IMR-90 (cell line): ENCODE measurements at regions not wholly inside any gene's neighbourhood (a gene's known extent, or its start where the extent isn't known, plus 50 kb on each side); places are given as distances from the start of the nearest gene placed in this dataset.

Experiments used
- ATAC-seq: fragments of 200-7000 bp; cut with Tn5 transposase; 2 replicates; pipeline ENCODE4 v1.9.1; 2020; ENCODE audit warnings: low read depth, mild to moderate bottlenecking, moderate library complexity
- BruUV-seq: library from RNA; stranded (reverse); fragments of 400-500 nt; replicated peaks from 2 replicates; lab custom pipeline; 2021; lab: Mats Ljungman, UMichigan
- CTCF ChIA-PET: fragments of 300-600 bp; formaldehyde crosslinking; extraction: SDS; loops from one replicate; lab custom pipeline; 2021; ENCODE audit warnings: antibody characterized with exemption; lab: Yijun Ruan, JAX
- POLR2A ChIA-PET: fragments of 300-600 bp; sonication (Branson Sonifier 250); formaldehyde crosslinking; loops from one replicate; lab custom pipeline; 2022; ENCODE audit warnings: antibody characterized with exemption; ENCODE audit not compliant: unreplicated experiment; lab: Charles Lee
- DNase-seq: peaks from one replicate; pipeline ENCODE4 v3.0.0; 2013
- H2AFZ ChIP-seq: replicated peaks from 2 replicates; pipeline ENCODE3; 2013; ENCODE audit warnings: low read length, mild to moderate bottlenecking; ENCODE audit not compliant: poor library complexity
- H2AK5ac ChIP-seq: 2 replicates; pipeline ENCODE4 v1.6.1; 2013; ENCODE audit warnings: low read depth, low read length, inconsistent platforms
- H2AK9ac ChIP-seq: replicated peaks from 2 replicates; pipeline ENCODE3; 2013; ENCODE audit warnings: mild to moderate bottlenecking, low read depth, low read length, moderate library complexity; ENCODE audit not compliant: poor library complexity
- H2BK120ac ChIP-seq: 2 replicates; pipeline ENCODE4 v1.6.1; 2013; ENCODE audit warnings: low read depth, low read length, inconsistent platforms
- H2BK15ac ChIP-seq: 3 replicates; pipeline ENCODE4 v1.6.1; 2013; ENCODE audit warnings: low read depth, low read length, inconsistent platforms
- H2BK20ac ChIP-seq: 2 replicates; pipeline ENCODE4 v1.6.1; 2013; ENCODE audit warnings: low read depth, mild to moderate bottlenecking, inconsistent platforms, low read length, moderate library complexity
- H2BK5ac ChIP-seq: 2 replicates; pipeline ENCODE4 v1.6.1; 2013; ENCODE audit warnings: mild to moderate bottlenecking, low read depth, low read length, inconsistent platforms; ENCODE audit not compliant: poor library complexity, severe bottlenecking
- H3K14ac ChIP-seq: replicated peaks from 2 replicates; pipeline ENCODE4 v1.6.1; 2013; ENCODE audit warnings: low read depth, low read length, inconsistent platforms
- H3K18ac ChIP-seq: 2 replicates; pipeline ENCODE4 v1.6.1; 2013; ENCODE audit warnings: low read depth, low read length, control low read depth
- H3K23ac ChIP-seq: 2 replicates; pipeline ENCODE4 v1.6.1; 2013; ENCODE audit warnings: low read depth, low read length, inconsistent platforms
- H3K27ac ChIP-seq: 2 replicates; pipeline ENCODE4 v1.5.1; 2013; ENCODE audit warnings: mild to moderate bottlenecking, control low read depth, low read length; ENCODE audit not compliant: insufficient read depth
- H3K27me3 ChIP-seq: 2 replicates; pipeline ENCODE4 v1.6.1; 2013; ENCODE audit warnings: low read length; ENCODE audit not compliant: control insufficient read depth, insufficient read depth
- H3K36me3 ChIP-seq: 2 replicates; pipeline ENCODE4 v1.6.1; 2013; ENCODE audit warnings: low read length, mixed read lengths; ENCODE audit not compliant: control insufficient read depth, insufficient read depth
- H3K4ac ChIP-seq: 2 replicates; pipeline ENCODE4 v1.6.1; 2013; ENCODE audit warnings: low read depth, low read length, inconsistent platforms
- H3K4me1 ChIP-seq: 2 replicates; pipeline ENCODE4 v1.6.1; 2013; ENCODE audit warnings: low read length, mixed read lengths; ENCODE audit not compliant: control insufficient read depth, insufficient read depth
- H3K4me2 ChIP-seq: 2 replicates; pipeline ENCODE4 v1.6.1; 2013; ENCODE audit warnings: low read depth, mild to moderate bottlenecking, control low read depth, low read length, moderate library complexity
- H3K4me3 ChIP-seq: 2 replicates; pipeline ENCODE4 v1.5.1; 2013; ENCODE audit warnings: low read depth, mild to moderate bottlenecking, control low read depth, low read length, moderate library complexity; ENCODE audit not compliant: insufficient read depth
- H3K56ac ChIP-seq: 2 replicates; pipeline ENCODE4 v1.6.1; 2013; ENCODE audit warnings: low read length, inconsistent platforms; ENCODE audit not compliant: insufficient read depth; ENCODE audit errors: extremely low read depth
- H3K79me1 ChIP-seq, 2 experiments: 2 replicates each; pipeline ENCODE4 v1.6.1; 2013; ENCODE audit warnings: low read length in 2 of 2, inconsistent platforms in 1 of 2, low read depth in 1 of 2
- H3K9ac ChIP-seq: 2 replicates; pipeline ENCODE4 v1.6.1; 2013; ENCODE audit warnings: low read depth, low read length, control low read depth
- H3K9me1 ChIP-seq: 2 replicates; pipeline ENCODE4 v1.6.1; 2013; ENCODE audit warnings: low read length, inconsistent platforms; ENCODE audit not compliant: insufficient read depth
- H3K9me3 ChIP-seq: 2 replicates; pipeline ENCODE4 v1.6.1; 2013; ENCODE audit warnings: low read length; ENCODE audit not compliant: control insufficient read depth, insufficient read depth
- H4K20me1 ChIP-seq: 2 replicates; pipeline ENCODE4 v1.6.1; 2013; ENCODE audit warnings: low read length, inconsistent platforms; ENCODE audit not compliant: insufficient read depth
- H4K5ac ChIP-seq: 2 replicates; pipeline ENCODE4 v1.6.1; 2013; ENCODE audit warnings: mild to moderate bottlenecking, low read depth, low read length, control low read depth
- H4K8ac ChIP-seq, 2 experiments: 2 replicates each; pipeline ENCODE4 v1.6.1; 2013; ENCODE audit warnings: low read depth in 2 of 2, low read length in 2 of 2, control low read depth in 1 of 2, inconsistent platforms in 1 of 2
- H4K91ac ChIP-seq: 2 replicates; pipeline ENCODE4 v1.6.1; 2013; ENCODE audit warnings: low read depth, low read length, inconsistent platforms; ENCODE audit not compliant: insufficient read depth
- BHLHE40 ChIP-seq: fragments of 150-350 bp; IDR thresholded peaks from 2 replicates; pipeline ENCODE4 v1.6.1; 2016; ENCODE audit warnings: mild to moderate bottlenecking, low read depth, low read length
- CEBPB ChIP-seq: IDR thresholded peaks from 2 replicates; pipeline ENCODE4 v1.6.1; 2012; ENCODE audit warnings: low read depth, low read length, improper control_type of control experiment
- CHD1 ChIP-seq: IDR thresholded peaks from 2 replicates; pipeline ENCODE4 v1.6.1; 2012; ENCODE audit warnings: low read depth, low read length, improper control_type of control experiment
- FOS ChIP-seq: fragments of 150-350 bp; IDR thresholded peaks from 2 replicates; pipeline ENCODE4 v1.6.1; 2016; ENCODE audit warnings: low read depth, low read length
- MAFK ChIP-seq: IDR thresholded peaks from 2 replicates; pipeline ENCODE4 v1.6.1; 2012; ENCODE audit warnings: low read depth, low read length, improper control_type of control experiment
- MAZ ChIP-seq: IDR thresholded peaks from 2 replicates; pipeline ENCODE4 v1.6.1; 2012; ENCODE audit warnings: low read depth, mild to moderate bottlenecking, low read length, improper control_type of control experiment, moderate library complexity, borderline replicate concordance
- MXI1 ChIP-seq: IDR thresholded peaks from 2 replicates; pipeline ENCODE4 v1.6.1; 2012; ENCODE audit warnings: low read depth, mild to moderate bottlenecking, low read length, moderate library complexity, borderline replicate concordance
- NFE2L2 ChIP-seq: fragments of 150-350 bp; IDR thresholded peaks from 2 replicates; pipeline ENCODE4 v1.6.1; 2016; ENCODE audit warnings: low read depth, mild to moderate bottlenecking, low read length
- POLR2A ChIP-seq: IDR thresholded peaks from 2 replicates; pipeline ENCODE4 v1.6.1; 2012; ENCODE audit warnings: mild to moderate bottlenecking, low read depth, low read length
- RAD21 ChIP-seq: IDR thresholded peaks from 2 replicates; pipeline ENCODE4 v1.6.1; 2012; ENCODE audit warnings: low read length, improper control_type of control experiment
- RCOR1 ChIP-seq: IDR thresholded peaks from 2 replicates; pipeline ENCODE4 v1.6.1; 2012; ENCODE audit warnings: mild to moderate bottlenecking, low read length, improper control_type of control experiment; ENCODE audit not compliant: insufficient replicate concordance
- RFX5 ChIP-seq: IDR thresholded peaks from 2 replicates; pipeline ENCODE4 v1.8.0; 2012; ENCODE audit warnings: low read depth, mild to moderate bottlenecking, low read length, moderate library complexity
- SMC3 ChIP-seq: fragments of 150-350 bp; IDR thresholded peaks from 2 replicates; pipeline ENCODE4 v1.6.1; 2016; ENCODE audit warnings: low read depth, mild to moderate bottlenecking, antibody characterized with exemption, low read length, moderate library complexity
- WGBS, 2 experiments: methylation state at CpG; one replicate each; pipeline versions ENCODE4 v1.1.5 to v1.1.7; 2013; ENCODE audit warnings: missing lambda C conversion rate in 2 of 2; ENCODE audit not compliant: insufficient read length in 1 of 2; ENCODE audit errors: extremely low coverage in 2 of 2; 5-methylcytosine and 5-hydroxymethylcytosine counted together
- dilution Hi-C: fragments of 300-500 bp; cut with HindIII; formaldehyde crosslinking; loops from one replicate; pipeline ENCODE4 v1.14.3; 2018; ENCODE audit warnings: low sequenced_read_pairs; ENCODE audit not compliant: unreplicated experiment
- in situ Hi-C: fragments of 300-500 bp; cut with MboI; formaldehyde crosslinking; loops from 3 replicates; pipeline ENCODE4 v1.14.3; 2019; ENCODE audit warnings: low sequenced_read_pairs, inconsistent platforms, mixed read lengths
- intact Hi-C: fragments of 100-400 bp; cut with micrococcal nuclease; formaldehyde crosslinking; loops from 2 replicates; pipeline ENCODE4 v1.10.0; 2022
- TF ChIP-seq, protein P1 (sequence below): fragments of 150-350 bp; IDR thresholded peaks from 2 replicates; pipeline ENCODE4 v1.6.1; 2017; ENCODE audit warnings: mild to moderate bottlenecking, antibody characterized with exemption, low read length, low read depth
- TF ChIP-seq, protein P2 (sequence below): conservative IDR thresholded peaks from 2 replicates; pipeline ENCODE4 v1.5.1; 2012; ENCODE audit warnings: mild to moderate bottlenecking, low read depth, low read length, improper control_type of control experiment
- TF ChIP-seq, protein P3 (sequence below): fragments of 150-350 bp; IDR thresholded peaks from 2 replicates; pipeline ENCODE4 v1.6.1; 2016; ENCODE audit warnings: low read depth, mild to moderate bottlenecking, low read length, moderate library complexity, borderline replicate concordance

DNA sequence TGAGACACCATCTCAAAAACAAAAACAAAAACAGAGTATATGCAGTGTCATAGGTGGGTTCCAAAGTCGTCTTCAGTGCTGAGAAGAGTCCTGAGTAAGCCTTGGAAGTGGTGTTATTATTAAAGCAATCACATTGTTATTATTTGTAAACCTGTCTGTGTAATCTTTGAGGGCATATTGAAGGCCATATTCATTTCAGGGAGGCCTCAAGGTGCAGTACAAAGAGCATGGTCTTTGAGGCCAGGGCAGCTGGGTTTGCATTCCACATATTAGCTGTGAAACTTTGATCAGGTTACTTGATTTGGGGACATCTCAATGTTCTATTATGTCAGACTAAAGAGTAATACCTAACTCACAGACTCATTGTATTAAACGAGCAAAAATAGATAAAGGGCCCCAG lies 139.3 kb upstream of the SOX4 start:
- Histone ChIP-seq H3K4me1 (no peaks in the 10 kb centered on the region), H3K9me3 (no peaks in the 10 kb centered on the region), H2BK5ac (no peak overlapping the region), H4K91ac (no peak overlapping the region), H3K4me3 (no peak overlapping the region), H2AK5ac (no peak overlapping the region), H3K27ac (no peak overlapping the region), H2AK9ac (no peak overlapping the region), H3K27me3 (no peaks in the 10 kb centered on the region), H3K36me3 (no peaks in the 10 kb centered on the region), H3K18ac (no peak overlapping the region), H4K8ac (no peak overlapping the region), H3K9ac (no peak overlapping the region), H3K79me1 (no peaks in the 10 kb centered on the region), H2BK20ac (no peak overlapping the region), H3K56ac (no peak overlapping the region), H4K5ac (no peak overlapping the region), H3K4me2 (no peak overlapping the region), H4K20me1 (no peaks in the 10 kb centered on the region), H3K9me1 (no peaks in the 10 kb centered on the region), H3K14ac (no peak overlapping the region), H2BK15ac (no peak overlapping the region), H2AFZ (no peak overlapping the region), H3K4ac (no peak overlapping the region), H2BK120ac (no peak overlapping the region), H3K23ac (no peak overlapping the region)
- in situ Hi-C loops (no loop called here), intact Hi-C loops (no loop called here), dilution Hi-C loops (no loop called here)
- ChIA-PET POLR2A (no interaction called here), CTCF (no interaction called here)
- WGBS, 2 experiments = no CpG with 5 or more reads among the region's 2 CpGs
- ATAC-seq (no peak), DNase-seq (no peak)
- BruUV-seq = no TSS peak
- TF ChIP-seq, protein P1, sequence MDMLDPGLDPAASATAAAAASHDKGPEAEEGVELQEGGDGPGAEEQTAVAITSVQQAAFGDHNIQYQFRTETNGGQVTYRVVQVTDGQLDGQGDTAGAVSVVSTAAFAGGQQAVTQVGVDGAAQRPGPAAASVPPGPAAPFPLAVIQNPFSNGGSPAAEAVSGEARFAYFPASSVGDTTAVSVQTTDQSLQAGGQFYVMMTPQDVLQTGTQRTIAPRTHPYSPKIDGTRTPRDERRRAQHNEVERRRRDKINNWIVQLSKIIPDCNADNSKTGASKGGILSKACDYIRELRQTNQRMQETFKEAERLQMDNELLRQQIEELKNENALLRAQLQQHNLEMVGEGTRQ = no peak
- no peak for TF ChIP-seq MXI1
- TF ChIP-seq NFE2L2 = no peak
- TF ChIP-seq RFX5 = no peak
- TF ChIP-seq, protein P2, sequence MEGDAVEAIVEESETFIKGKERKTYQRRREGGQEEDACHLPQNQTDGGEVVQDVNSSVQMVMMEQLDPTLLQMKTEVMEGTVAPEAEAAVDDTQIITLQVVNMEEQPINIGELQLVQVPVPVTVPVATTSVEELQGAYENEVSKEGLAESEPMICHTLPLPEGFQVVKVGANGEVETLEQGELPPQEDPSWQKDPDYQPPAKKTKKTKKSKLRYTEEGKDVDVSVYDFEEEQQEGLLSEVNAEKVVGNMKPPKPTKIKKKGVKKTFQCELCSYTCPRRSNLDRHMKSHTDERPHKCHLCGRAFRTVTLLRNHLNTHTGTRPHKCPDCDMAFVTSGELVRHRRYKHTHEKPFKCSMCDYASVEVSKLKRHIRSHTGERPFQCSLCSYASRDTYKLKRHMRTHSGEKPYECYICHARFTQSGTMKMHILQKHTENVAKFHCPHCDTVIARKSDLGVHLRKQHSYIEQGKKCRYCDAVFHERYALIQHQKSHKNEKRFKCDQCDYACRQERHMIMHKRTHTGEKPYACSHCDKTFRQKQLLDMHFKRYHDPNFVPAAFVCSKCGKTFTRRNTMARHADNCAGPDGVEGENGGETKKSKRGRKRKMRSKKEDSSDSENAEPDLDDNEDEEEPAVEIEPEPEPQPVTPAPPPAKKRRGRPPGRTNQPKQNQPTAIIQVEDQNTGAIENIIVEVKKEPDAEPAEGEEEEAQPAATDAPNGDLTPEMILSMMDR = no peak
- no peak for TF ChIP-seq MAZ
- TF ChIP-seq, protein P3, sequence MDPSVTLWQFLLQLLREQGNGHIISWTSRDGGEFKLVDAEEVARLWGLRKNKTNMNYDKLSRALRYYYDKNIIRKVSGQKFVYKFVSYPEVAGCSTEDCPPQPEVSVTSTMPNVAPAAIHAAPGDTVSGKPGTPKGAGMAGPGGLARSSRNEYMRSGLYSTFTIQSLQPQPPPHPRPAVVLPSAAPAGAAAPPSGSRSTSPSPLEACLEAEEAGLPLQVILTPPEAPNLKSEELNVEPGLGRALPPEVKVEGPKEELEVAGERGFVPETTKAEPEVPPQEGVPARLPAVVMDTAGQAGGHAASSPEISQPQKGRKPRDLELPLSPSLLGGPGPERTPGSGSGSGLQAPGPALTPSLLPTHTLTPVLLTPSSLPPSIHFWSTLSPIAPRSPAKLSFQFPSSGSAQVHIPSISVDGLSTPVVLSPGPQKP = no peak
- TF ChIP-seq MAFK = no peak
- no peak for TF ChIP-seq RCOR1
- TF ChIP-seq BHLHE40 = no peak
- TF ChIP-seq POLR2A = no peak
- TF ChIP-seq CEBPB = no peak
- no peak for TF ChIP-seq SMC3
- no peak for TF ChIP-seq FOS
- TF ChIP-seq RAD21 = no peak
- no peak for TF ChIP-seq CHD1
